Fibroblast of mammary gland (primary cell): ENCODE measurements at regions not wholly inside any gene's neighbourhood (a gene's known extent, or its start where the extent isn't known, plus 50 kb on each side); places are given as distances from the start of the nearest gene placed in this dataset.
"Not testable (repeated sequence)": the region's sequence is repeated elsewhere in the genome, so short reads cannot be mapped to it uniquely, and the experiment has no call there.

Experiments
- DNase-seq: peaks from one replicate; pipeline ENCODE4 v3.0.0-alpha.2; 2010; ENCODE audit warnings: low read depth
- H3K4me3 ChIP-seq: 2 replicates; pipeline ENCODE4 v1.5.1; 2011; ENCODE audit warnings: low read depth, mild to moderate bottlenecking, low read length, moderate library complexity; ENCODE audit not compliant: control insufficient read depth
- CTCF ChIP-seq: conservative IDR thresholded peaks from 2 replicates; pipeline ENCODE4 v1.5.1; 2011; ENCODE audit warnings: low read depth, low read length, inconsistent platforms; ENCODE audit not compliant: control insufficient read depth, insufficient read depth

GRCh38 chr14:103239751-103240150 lies 94.3 kb upstream of the EIF5 start:
- no peak overlapping the region for H3K4me3 ChIP-seq
- no peak for TF ChIP-seq CTCF
- DNase-seq: no peak

GRCh38 chr14:103241531-103241930 lies 92.5 kb upstream of the EIF5 start:
- TF ChIP-seq CTCF: no peak

GRCh38 chr14:103243764-103244737 lies 90.0 kb upstream of the EIF5 start:
- no peak for TF ChIP-seq CTCF
- DNase-seq: no peak
- H3K4me3 ChIP-seq: no peak overlapping the region

More at GRCh38 chr14:103241531-103241930, 92.5 kb upstream of the EIF5 start:
- no peak for DNase-seq
- H3K4me3 ChIP-seq: no peak overlapping the region

GRCh38 chr14:103245624-103246031 lies 88.4 kb upstream of the EIF5 start:
- not testable (repeated sequence) for H3K4me3 ChIP-seq
- DNase-seq: peak; percentile 63

GRCh38 chr14:103246070-103246469 lies 88.0 kb upstream of the EIF5 start:
- DNase-seq: no peak

GRCh38 chr14:103247169-103247606 lies 86.8 kb upstream of the EIF5 start:
- no peak overlapping the region for H3K4me3 ChIP-seq
- no peak for DNase-seq
- TF ChIP-seq CTCF: no peak

More at GRCh38 chr14:103246070-103246469, 88.0 kb upstream of the EIF5 start:
- TF ChIP-seq CTCF: no peak
- H3K4me3 ChIP-seq: no peak overlapping the region

GRCh38 chr14:103250181-103250580 lies 83.9 kb upstream of the EIF5 start:
- no peak overlapping the region for H3K4me3 ChIP-seq
- no peak for TF ChIP-seq CTCF
- DNase-seq: no peak
